ENCODE measurements at regions not wholly inside any gene's neighbourhood (a gene's known extent, or its start where the extent isn't known, plus 50 kb on each side); places are given as distances from the start of the nearest gene placed in this dataset.

GRCh38 chr1:216841165-216841564, 117.9 kb upstream of the ESRRG start:
- TF ChIP-seq CTCF (IDR thresholded peaks at IDR 0.05; ENCODE audit: low read depth, low read length, poor library complexity, severe bottlenecking) (no peak), EZH2phosphoT487 (IDR thresholded peaks at IDR 0.05; ENCODE audit: borderline replicate concordance, low read length) (no peak)

Measured in DOHH2 (cell line).